Activated naive CD4-positive, alpha-beta T cell (primary cell): ENCODE measurements at regions not wholly inside any gene's neighbourhood (a gene's known extent, or its start where the extent isn't known, plus 50 kb on each side); places are given as distances from the start of the nearest gene placed in this dataset.
"Not testable (repeated sequence)": the region's sequence is repeated elsewhere in the genome, so short reads cannot be mapped to it uniquely, and the experiment has no call there.

Experiments
- DNase-seq, 4 experiments: peaks; one replicate each; lab custom pipeline; 2025; lab: John Stamatoyannopoulos, UW

GRCh38 chr10:21364196-21365114, 161.0 kb downstream of the SKIDA1 start:
- DNase-seq: no peak

- DNase-seq: no peak
These were observed 161.8 kb downstream of the SKIDA1 start for GRCh38 chr10:21363731-21364104.

GRCh38 chr10:21363092-21363730, 162.3 kb downstream of the SKIDA1 start:
- no peak for DNase-seq

GRCh38 chr10:21359202-21359601, 166.3 kb downstream of the SKIDA1 start:
- DNase-seq: no peak

- no peak for DNase-seq
These were observed 169.9 kb downstream of the SKIDA1 start for GRCh38 chr10:21355591-21356011.

- DNase-seq: no peak
These were observed 172.6 kb downstream of the SKIDA1 start for GRCh38 chr10:21352886-21353285.

- DNase-seq: not testable (repeated sequence)
These were observed 173.9 kb downstream of the SKIDA1 start for GRCh38 chr10:21351594-21351993.

- no peak for DNase-seq
These were observed 175.6 kb downstream of the SKIDA1 start for GRCh38 chr10:21349912-21350286.

GRCh38 chr10:21347785-21348170, 177.7 kb downstream of the SKIDA1 start:
- DNase-seq: no peak

- no peak for DNase-seq
These were observed 178.3 kb downstream of the SKIDA1 start for GRCh38 chr10:21347043-21347784.

- no peak for DNase-seq
These were observed 182.4 kb downstream of the SKIDA1 start for GRCh38 chr10:21343087-21343486.

GRCh38 chr10:21342499-21342898, 183.0 kb downstream of the SKIDA1 start:
- DNase-seq: not testable (repeated sequence)

GRCh38 chr10:21340331-21340730, 185.2 kb downstream of the SKIDA1 start:
- no peak for DNase-seq

- DNase-seq: no peak
These were observed 188.2 kb downstream of the SKIDA1 start for GRCh38 chr10:21337171-21337792.

GRCh38 chr10:21336476-21337170, 188.9 kb downstream of the SKIDA1 start:
- DNase-seq: no peak

GRCh38 chr10:21334891-21335696, 190.4 kb downstream of the SKIDA1 start:
- no peak for DNase-seq

- DNase-seq: no peak
These were observed 194.9 kb downstream of the SKIDA1 start for GRCh38 chr10:21330628-21331020.

GRCh38 chr10:21329995-21330627, 195.4 kb downstream of the SKIDA1 start:
- DNase-seq: no peak

- DNase-seq: no peak
These were observed 198.0 kb downstream of the SKIDA1 start for GRCh38 chr10:21327289-21327993.
